Hindlimb muscle (tissue), 1 donor: ENCODE measurements at regions not wholly inside any gene's neighbourhood (a gene's known extent, or its start where the extent isn't known, plus 50 kb on each side); places are given as distances from the start of the nearest gene placed in this dataset.
A peak's percentile ranks its signal among the peaks of the same experiment; 100 is the strongest.

Experiments used
- DNase-seq: peaks from one replicate; pipeline ENCODE4 v3.0.0-alpha.2; 2013

DNA sequence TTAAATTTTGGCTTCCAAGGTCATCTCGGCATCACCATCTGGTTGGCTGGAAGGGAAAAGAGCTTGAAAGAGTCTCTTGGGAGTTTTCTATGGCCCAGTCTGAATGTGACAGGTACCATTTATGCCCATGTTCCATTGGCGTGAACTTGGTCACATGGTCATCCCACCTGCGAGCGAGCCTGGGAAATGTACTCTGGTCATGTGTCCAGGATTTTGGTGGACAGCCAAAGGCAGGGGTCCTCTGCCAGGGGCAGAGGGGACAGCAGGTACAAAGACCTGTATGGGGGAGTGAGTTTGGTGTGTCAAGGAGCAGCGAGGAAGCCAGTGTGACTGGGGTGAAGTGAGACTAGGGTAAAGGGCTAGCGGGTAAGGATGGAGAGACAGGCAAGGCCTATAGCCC is 112.6 kb downstream of the CDC5L start:
- no peak for DNase-seq

DNA sequence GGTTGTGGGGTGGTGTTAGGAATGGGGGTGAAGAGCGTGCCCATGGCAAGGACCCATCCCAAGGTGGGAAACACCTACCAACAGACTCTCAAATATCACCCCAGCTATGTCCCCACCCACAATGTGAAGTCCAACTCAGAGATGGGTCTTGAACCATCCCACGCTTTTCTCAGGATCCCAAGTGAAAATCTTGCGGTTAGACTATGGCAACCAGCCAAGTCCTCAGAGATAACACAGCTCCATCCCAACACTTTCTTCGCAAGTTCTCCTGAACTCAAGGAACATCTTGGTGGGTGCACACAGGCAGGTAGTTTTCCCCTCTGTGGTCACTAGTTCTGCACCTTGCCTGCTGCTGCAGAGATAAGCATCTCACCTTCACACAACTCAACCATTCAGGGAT is 116.0 kb downstream of the CDC5L start:
- no peak for DNase-seq

DNA sequence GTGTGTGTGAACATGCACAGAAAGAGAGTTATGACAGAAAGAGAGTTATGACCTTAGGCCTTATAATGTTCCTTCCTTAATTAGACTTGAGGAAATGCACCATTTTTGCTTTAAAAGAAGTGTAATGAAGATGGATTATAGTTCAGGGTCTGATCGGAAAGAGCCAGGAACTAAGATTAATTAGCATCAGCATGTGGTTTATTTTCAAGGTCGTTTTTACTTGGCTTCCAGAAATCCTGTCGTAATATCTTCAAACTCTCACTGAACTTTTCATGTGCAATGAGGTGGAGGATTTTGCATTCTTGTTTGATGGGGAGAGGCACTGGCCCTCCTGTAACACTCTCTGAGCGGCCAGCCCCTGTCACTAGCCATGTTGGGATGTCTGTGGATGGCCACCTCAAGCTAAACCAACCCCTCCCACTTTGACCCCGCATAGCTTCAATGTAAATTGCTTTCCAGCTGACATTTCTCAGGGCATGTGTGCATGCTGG is 116.8 kb downstream of the CDC5L start:
- DNase-seq, result no peak

DNA sequence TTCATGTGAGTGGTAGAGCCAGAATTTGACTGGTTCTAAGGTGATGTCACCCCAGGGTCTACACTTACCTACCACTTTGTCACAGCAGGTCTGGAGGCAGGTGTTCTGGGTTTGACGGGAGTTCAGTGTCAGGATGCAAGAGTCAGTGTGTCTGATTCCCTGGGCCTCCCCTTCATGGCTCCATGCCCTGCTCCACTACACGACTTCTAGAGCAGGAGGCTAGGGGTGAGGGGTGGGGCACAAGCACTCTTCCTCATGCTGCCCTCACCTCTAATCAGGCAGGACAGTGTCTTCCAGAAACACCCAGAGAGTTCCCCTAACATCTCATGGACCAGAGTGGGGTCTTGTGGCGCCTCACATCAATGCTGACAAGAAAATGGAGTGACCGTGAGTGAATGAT is 118.2 kb downstream of the CDC5L start:
- no peak for DNase-seq

DNA sequence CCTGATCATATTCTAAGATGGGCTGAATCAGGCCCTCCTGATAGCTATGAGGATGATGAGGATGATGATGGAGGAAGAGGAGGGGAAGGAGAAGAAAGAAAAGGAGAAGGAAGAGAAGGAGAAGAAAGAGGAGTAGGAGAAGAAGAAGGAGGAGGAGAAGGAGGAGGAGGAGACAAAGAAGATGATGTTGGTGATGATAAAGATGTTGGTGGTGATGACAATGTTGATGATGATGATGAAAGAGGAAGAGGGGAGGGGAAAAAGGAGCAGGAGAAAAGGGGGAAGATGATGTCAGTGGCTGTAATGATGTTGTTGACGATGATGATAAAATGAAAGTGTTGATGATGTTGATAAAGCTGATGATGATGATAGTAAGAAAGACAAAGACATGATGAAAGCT is 119.5 kb downstream of the CDC5L start:
- no peak for DNase-seq

DNA sequence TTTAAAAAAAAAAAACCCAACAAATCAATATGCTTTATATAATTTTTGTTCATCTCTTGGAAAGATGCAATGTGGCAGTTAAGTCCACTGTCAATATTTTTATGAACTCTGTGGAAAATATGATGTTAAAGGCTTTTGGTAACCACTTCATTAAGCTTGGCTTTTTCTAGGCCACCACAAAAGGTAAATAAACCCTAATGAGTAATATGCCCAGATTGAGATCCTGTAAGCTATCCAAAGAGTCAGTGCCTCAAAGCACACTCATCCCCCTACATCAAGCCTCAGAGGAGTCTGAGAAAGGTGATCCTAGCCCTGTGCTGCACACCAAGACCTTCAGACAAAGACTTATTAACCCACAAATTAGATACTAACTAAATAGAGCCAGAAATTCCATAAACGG is 121.1 kb downstream of the CDC5L start:
- DNase-seq, result no peak

DNA sequence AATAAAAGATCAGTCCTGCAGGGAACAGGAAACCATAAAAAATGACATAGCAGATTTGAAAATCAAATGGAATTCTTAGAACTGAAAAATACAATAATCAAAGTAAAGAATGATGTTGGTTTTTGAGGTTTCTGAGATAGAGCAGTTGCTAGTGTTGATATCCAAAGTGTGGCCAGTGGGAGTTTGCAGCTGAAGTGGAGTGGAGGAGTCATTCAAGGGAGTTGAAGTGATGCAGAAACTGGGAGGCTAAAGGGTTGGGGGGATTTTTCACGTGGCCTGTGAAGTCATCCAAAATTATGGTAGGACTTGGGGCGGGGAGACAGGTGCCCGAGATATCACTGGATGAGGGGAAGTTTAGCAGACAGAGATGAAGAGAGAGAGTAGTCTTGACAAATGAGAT is 123.6 kb downstream of the CDC5L start:
- no peak for DNase-seq

DNA sequence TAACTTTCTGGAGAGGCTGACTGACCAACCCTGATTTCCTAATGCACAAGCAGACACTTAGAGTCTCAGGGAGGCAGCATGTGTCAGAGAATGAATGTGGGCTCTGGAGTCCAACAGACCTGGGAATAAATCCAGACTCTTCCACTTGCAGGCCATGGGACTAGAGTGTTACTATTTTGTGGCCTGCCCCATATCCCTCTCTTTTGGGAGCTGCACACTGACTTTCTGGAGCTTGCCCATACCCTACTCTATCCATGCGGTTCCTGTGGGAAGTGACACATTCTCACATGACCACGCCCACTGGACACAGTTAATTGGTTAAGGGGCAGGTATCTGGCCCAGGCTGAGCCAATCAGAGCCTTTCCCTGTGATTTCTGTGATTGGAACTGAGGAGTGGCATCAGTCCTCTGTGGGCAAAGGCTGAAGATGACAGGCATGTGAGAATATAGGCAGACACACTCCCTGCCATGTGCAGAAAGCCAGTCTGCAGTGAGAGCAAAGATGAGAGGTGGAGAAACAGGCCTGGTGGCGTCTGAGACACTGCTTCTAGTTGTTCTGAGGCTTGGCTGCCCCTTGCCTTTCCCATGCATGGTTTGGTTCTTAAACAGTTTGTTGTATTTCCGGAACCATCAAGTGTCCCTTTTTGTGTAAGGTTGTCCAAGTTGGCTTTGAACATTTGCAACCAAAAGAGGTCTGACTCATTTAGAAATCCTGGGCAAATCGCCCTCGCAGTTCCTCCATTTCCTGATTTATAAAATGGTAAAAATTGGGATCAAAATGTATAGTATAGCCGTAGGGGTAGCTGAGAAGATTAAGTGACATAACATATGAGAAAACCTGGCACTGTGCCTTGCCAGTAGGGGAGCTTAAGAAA is 125.6 kb downstream of the CDC5L start:
- peak; percentile 68 for DNase-seq

DNA sequence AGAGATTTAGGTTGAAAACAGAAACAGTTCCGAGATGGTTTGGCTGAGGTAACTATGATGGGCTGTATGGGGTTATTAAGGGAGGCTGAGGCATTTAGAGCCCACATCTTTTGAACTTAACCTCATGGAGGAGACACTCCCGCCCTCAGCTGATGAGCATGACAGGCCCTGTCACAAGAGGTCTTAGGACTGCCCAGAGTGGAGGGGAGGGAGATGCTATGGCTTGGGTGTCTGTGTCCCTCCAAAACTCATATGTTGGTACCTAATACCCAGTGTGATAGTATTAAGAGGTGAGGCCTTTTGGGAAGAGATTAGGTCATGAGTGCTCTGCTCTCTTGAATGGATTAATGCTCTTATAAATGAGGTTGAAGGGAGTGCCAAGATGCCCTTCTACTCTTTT is 126.6 kb downstream of the CDC5L start:
- no peak for DNase-seq

DNA sequence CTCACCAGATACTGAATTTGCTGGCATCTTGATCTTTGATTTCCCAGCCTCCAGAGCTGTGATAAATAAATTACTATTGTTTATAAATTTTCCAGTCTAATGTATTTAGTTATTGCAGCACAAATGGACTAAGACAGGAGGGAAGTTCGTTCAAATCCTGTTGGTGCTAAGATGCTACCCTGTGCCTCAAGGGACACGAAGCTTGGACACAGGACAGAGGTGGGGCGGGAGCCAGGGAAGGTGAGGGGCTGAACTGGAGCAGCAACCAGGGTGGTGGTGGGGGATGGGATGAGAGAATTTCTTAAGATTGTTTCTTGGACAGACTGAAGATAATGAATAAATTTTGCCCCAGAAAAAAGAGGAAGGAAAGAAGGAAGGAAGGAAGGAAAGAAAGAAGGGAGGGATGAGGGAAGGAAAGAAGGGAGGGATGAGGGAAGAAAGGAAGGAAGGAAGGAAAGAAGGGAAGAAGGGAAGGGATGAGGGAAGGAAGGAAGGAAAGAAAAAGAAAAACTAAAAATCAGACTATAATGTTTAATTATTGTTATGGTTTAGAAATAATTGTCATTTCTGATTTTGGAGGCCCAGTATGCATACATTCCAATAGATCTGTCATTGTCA is 127.2 kb downstream of the CDC5L start:
- DNase-seq, result no peak

DNA sequence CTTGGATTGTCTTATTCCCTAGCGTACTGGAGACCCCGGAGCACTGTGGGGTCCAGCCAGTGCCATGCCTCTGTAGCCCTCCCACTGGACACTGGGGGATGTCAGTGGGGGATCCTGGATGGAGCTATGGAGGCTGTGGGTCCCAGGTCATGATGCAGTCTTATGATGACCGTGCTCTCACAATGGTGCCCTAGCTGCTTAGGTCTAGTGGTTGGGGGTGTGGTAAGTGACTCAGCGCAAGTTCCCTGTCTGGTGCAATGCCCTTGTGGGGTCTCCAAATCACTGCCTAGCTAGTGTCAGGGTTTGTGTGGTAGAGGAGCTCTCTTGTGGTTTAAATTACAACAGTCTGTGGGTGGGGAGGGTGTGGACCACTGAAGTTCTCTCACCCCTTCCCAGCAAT is 135.4 kb downstream of the CDC5L start:
- DNase-seq, result no peak

DNA sequence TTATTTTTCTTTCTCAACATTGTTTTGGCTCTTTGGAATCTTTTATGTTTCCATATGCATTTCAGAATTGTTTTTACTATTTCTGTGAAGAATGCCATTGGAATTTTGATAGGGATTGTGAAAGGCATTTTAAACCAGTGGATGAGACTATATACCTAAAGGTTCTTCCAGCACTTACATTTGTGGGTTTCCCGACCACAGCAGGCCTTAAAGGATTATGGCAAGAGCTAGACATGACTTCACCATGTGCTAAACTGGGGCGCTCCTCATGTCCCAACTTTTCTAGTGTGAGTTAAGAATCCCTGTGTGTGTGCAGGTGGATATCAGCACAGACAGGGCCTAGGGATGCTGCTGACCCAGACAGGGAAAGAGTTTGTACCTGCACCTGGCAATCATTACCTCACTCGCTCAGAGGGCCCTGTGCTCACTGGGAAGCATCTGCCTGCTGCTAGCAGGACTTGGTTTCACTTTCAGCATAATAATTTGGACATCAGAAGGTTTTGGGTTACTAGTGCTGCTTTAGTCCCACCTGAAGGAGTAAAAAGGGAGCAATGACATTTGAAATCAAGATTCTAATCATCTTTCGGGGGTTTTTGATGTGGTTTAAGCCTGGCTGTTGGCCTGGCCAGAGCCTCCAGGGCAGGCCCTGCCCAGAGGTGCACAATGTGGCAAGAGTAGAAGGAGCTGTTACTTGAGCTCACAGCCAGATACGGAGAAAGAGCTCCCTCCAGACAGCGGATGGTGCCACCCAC is 137.1 kb downstream of the CDC5L start:
- DNase-seq, result no peak

DNA sequence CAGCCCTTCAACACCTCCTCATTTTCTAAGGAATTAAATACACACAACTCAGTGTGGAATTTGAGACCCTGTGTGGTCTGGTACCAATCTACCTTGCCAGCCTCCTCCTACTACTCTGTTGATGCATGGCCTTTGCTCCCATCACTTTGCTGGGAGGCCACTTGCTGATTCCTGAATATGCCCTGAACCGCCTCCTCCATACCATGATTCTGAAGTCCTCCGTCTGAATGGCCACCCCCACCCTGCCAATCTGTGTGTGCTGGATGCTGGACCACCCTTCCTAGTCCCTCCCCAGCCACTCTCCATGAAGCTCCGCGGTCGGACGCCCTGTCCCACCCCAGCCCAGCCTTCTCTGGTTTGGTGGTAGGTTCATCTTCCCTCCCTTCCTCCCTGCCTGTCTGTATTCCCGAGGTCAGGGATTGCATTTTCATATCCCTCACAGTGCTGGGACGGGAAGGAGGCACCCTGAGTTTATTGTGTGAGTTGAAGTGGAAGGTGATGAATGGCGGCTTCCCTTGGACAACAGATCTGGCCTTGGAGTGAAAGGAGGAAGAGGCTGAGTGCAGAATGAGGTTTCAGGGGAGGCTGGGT is 138.3 kb downstream of the CDC5L start:
- DNase-seq, result no peak

DNA sequence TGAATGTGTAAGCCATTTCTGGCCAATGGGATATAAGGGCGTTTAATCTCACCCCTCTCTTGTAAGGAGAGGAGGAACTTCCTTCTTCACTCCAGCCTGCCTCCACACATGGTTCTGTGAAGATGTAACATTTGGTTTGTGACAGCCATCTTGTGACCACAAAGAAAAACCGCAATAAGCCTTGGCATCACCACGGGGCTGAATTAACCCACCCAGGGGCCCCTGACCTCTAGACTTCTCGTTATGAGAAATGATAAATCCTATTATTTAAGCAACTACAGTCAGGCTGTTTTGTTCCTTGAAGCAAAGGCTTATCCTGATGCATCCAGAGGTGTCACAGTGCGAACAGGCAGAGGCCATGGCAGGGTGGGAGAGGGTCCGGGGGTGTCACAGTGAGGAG is 139.7 kb downstream of the CDC5L start:
- no peak for DNase-seq

DNA sequence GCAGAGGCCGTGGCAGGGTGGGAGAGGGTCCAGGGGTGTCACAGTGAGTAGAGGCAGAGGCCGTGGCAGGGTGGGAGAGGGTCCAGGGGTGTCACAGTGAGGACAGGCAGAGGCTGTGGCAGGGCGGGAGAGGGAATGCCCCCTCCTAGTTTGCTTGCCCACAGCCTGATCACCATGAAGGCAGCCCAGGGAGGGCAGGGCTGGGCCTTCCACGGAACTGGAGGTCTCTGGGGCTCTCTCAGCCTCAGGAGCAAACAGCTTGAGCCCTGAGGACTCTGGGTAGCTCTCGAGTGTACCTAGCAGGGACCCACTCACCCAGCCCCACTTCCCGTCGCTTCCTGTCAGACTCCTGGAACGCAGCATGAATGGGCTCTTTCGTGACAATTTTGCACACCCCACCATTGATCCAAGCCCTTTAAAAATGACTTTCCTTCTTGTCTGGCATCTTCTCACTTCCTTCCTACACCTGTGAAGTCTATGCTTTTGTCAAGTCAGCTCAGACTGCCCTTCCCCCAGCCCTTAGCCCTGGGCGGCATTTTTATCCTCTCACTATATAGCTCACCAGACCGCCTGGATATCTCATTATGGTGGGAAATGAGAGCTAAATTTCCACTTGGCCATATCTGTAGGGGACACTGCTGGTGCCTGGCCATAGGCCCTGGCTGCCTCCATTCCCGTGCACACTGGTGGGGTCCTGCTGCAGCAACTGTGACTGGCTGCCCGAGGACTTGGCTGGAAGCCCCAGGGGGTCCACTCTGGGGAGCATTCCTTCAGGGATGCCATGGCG is 140.3 kb downstream of the CDC5L start:
- peak; percentile 31 for DNase-seq

DNA sequence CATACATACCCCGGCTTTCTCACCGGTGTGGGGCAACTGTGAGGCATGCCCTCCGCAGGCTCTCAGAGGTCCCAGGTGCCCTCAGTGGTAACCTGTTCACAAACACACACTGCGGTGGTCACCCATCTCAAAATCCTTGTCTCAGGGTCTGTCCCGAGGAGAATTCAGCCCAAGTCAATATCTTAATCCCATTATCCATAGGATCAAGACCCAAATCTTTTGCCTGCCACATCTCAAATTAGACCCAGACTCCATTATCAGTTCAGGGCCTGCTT is 140.8 kb downstream of the CDC5L start:
- DNase-seq, result no peak

DNA sequence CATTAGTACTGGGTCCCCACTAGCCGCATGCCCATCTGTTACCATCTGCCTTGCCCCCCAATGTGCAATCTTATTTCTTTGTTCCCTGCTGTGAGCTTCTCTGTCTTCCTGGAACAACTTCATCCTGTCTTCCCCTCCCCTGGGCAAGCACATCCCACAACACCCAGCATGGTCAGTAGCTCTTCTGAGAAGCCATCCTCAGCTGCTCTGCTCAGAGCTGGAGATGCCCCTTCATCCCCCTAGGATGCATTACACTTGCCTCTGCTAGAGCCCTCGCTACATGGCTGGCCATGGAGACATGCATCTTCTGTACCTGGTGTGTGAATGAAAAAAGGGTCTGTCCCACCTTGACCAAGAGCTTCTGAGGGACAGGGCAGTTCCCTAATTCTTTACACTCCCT is 141.2 kb downstream of the CDC5L start:
- no peak for DNase-seq

DNA sequence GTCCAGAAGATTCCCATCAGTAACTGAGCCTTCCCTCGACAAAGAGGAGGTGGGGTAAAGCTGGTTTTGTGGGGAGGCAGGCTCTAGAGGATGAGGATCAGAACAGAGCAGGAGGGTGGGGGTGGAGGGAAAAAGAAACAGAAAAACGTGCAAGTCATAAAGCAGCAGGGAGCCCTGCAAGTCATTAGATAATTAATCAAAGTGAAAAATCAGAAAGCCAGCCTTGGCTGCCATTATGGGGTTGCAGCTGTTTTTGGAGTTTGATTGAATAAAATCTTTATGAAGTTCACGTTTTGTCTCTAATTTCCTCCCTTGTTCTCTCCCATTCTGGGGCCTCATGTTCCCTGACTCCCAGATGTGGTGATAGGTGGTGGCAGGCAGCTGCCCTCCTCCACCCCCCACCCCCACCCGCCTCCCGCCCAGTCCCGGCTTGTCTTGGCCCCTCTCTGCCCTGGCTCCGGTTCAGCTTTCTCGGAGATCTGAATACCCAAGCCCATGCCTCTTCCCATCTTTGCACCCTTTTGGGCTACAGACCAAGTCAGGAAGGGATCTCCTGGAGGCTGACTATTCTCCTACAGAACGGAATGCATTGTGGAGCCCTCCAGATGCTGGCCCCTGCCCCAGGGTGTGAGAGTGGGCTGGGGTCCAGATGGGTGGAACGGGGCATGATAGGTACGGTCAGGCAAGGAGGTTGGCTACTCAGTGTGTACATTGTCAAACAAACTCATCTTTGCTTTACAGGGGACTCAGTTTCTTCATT is 141.8 kb downstream of the CDC5L start:
- DNase-seq, result no peak

DNA sequence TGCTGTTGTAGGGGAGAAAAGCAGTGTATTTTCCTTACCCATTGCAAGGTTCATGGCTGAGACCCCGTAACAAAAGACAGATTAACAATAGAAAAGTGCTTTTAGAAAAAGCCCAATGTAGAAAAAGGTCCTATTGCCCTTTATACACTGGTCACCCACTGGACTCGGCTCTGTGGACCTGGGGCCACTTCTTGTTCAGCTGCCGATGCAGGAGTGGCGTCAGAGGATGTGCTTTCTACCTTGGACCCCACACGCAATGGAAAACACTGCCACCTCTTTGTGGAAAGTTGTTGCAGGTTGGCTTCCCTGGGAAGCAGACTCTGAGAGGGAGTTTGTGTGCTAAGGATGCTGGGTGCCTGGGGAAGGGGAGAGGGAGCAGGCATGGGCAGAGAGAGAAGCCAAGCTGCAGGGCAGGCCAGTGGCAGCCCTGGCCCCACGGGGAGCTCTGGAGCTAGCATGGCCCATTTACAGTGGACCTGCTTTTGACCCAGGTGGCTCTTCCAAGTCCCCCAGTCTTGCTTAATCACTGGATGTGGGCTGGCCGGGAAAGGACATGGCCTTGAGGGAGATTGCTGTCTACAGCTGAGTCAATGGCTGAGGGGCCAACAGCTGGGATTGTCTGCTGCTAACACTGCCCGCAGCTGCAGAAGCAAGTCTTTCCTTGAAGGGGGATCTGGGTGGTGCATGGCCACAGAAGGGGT is 142.9 kb downstream of the CDC5L start:
- no peak for DNase-seq

DNA sequence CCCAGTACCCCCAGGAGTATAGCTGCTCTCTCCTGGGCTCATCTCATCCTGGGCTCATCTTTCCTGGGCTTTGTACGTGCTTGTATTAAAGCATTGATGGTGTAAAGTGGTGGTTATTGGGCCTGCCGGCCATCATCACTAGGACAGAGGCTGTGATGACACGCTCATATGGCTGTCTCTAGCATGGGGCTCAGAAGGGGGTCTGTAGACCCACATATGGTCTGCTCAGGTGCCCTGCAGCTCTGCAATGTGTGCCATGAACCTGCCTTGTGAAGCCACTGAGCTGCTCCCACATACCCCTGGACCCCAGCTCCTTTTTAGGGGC is 143.4 kb downstream of the CDC5L start:
- no peak for DNase-seq

DNA sequence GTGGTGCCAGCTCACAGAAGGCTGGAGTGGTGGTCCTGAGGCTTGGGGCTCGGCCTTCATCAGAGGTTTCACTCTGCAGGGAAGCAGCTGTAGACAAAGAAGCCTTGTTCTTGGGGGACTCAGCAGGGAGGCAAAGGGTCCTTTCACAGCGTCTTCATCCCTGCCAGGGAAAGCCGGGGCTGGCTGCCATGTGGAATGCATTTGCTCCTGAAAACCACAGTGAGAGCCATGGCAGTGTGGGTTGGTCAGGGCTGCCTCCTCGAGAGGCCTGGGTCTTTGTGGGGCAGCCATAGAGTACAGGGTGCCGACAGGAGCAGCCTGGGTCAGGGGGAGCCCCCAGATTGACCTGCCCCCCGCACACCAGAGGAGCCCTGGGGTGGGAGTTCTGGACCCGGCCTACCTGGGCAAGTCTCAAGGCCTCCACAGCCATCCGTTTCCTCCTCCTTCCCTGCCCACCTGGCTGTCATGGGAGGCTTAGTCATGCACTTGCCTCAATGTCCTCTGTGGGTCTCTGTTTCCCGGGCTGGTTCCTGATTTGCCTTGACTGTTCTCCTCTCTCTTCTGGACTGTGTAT is 144.0 kb downstream of the CDC5L start:
- no peak for DNase-seq
